ENCODE measurements at regions not wholly inside any gene's neighbourhood (a gene's known extent, or its start where the extent isn't known, plus 50 kb on each side); places are given as distances from the start of the nearest gene placed in this dataset.
A peak's percentile ranks its signal among the peaks of the same experiment; 100 is the strongest.

GRCh38 chr16:85524630-85525419, 88.3 kb upstream of the GSE1 start:
- Histone ChIP-seq H3K4me3 (ENCODE audit: low read depth in 1 of 5, low read length in 5 of 5) (peak overlapping the region in 2 of 5 donors; percentile 12 to 37), H3K27me3 (ENCODE audit: control insufficient read depth in 5 of 5, insufficient read depth in 4 of 5, low read length in 5 of 5) (no peaks in the 10 kb centered on the region), H3K36me3 (ENCODE audit: control insufficient read depth in 5 of 5, insufficient read depth in 5 of 5, low read length in 5 of 5) (no peaks in the 10 kb centered on the region), H3K9me3 (ENCODE audit: control insufficient read depth in 5 of 5, low read length in 5 of 5) (no peaks in the 10 kb centered on the region), H3K27ac (ENCODE audit: low read depth, low read length) (peak overlapping the region; percentile 67), H3K4me1 (ENCODE audit: control insufficient read depth in 5 of 5, insufficient read depth in 5 of 5, low read length in 5 of 5) (peaks cover 14 to 72% (median 54%) of the 10 kb centered on the region in 5 donors), H3K9ac (ENCODE audit: low read length in 5 of 5) (peak overlapping the region in 3 of 5 donors; percentile 22 to 53 (median 43))

- no peaks in the 10 kb centered on the region for H3K27me3 ChIP-seq (ENCODE audit: control insufficient read depth in 5 of 5, insufficient read depth in 4 of 5, low read length in 5 of 5)
- peak overlapping the region in 1 of 5 donors; percentile 23 for H3K9ac ChIP-seq (ENCODE audit: low read length in 5 of 5)
- H3K9me3 ChIP-seq (ENCODE audit: control insufficient read depth in 5 of 5, low read length in 5 of 5) = no peaks in the 10 kb centered on the region
- H3K4me3 ChIP-seq (ENCODE audit: low read depth in 1 of 5, low read length in 5 of 5) = no peak overlapping the region
- H3K27ac ChIP-seq (ENCODE audit: low read depth, low read length) = peak overlapping the region; percentile 67
- H3K36me3 ChIP-seq (ENCODE audit: control insufficient read depth in 5 of 5, insufficient read depth in 5 of 5, low read length in 5 of 5) = no peaks in the 10 kb centered on the region
- peaks cover 14 to 78% (median 62%) of the 10 kb centered on the region in 5 donors for H3K4me1 ChIP-seq (ENCODE audit: control insufficient read depth in 5 of 5, insufficient read depth in 5 of 5, low read length in 5 of 5)
Measured at GRCh38 chr16:85525420-85526184, 87.5 kb upstream of the GSE1 start.

- H3K4me3 ChIP-seq (ENCODE audit: low read depth in 1 of 5, low read length in 5 of 5) = no peak overlapping the region
Measured at GRCh38 chr16:85526185-85526974, 86.7 kb upstream of the GSE1 start.

GRCh38 chr16:85527042-85527766, 85.9 kb upstream of the GSE1 start:
- Histone ChIP-seq H3K9ac (ENCODE audit: low read length in 5 of 5) (peak overlapping the region in 1 of 5 donors; percentile 15), H3K9me3 (ENCODE audit: control insufficient read depth in 5 of 5, low read length in 5 of 5) (no peaks in the 10 kb centered on the region), H3K4me3 (ENCODE audit: low read depth in 1 of 5, low read length in 5 of 5) (no peak overlapping the region), H3K27ac (ENCODE audit: low read depth, low read length) (no peak overlapping the region), H3K4me1 (ENCODE audit: control insufficient read depth in 5 of 5, insufficient read depth in 5 of 5, low read length in 5 of 5) (peaks cover 15 to 84% (median 78%) of the 10 kb centered on the region in 5 donors), H3K27me3 (ENCODE audit: control insufficient read depth in 5 of 5, insufficient read depth in 4 of 5, low read length in 5 of 5) (no peaks in the 10 kb centered on the region), H3K36me3 (ENCODE audit: control insufficient read depth in 5 of 5, insufficient read depth in 5 of 5, low read length in 5 of 5) (no peaks in the 10 kb centered on the region)

More at GRCh38 chr16:85526185-85526974, 86.7 kb upstream of the GSE1 start:
- no peaks in the 10 kb centered on the region for H3K27me3 ChIP-seq (ENCODE audit: control insufficient read depth in 5 of 5, insufficient read depth in 4 of 5, low read length in 5 of 5)
- H3K27ac ChIP-seq (ENCODE audit: low read depth, low read length) = peak overlapping the region; percentile 67
- peak overlapping the region in 1 of 5 donors; percentile 15 for H3K9ac ChIP-seq (ENCODE audit: low read length in 5 of 5)
- H3K4me1 ChIP-seq (ENCODE audit: control insufficient read depth in 5 of 5, insufficient read depth in 5 of 5, low read length in 5 of 5) = peaks cover 15 to 86% (median 69%) of the 10 kb centered on the region in 5 donors
- no peaks in the 10 kb centered on the region for H3K9me3 ChIP-seq (ENCODE audit: control insufficient read depth in 5 of 5, low read length in 5 of 5)
- H3K36me3 ChIP-seq (ENCODE audit: control insufficient read depth in 5 of 5, insufficient read depth in 5 of 5, low read length in 5 of 5) = no peaks in the 10 kb centered on the region

GRCh38 chr16:85527767-85528297, 85.3 kb upstream of the GSE1 start:
- Histone ChIP-seq H3K27ac (ENCODE audit: low read depth, low read length) (no peak overlapping the region), H3K27me3 (ENCODE audit: control insufficient read depth in 5 of 5, insufficient read depth in 4 of 5, low read length in 5 of 5) (no peaks in the 10 kb centered on the region), H3K9me3 (ENCODE audit: control insufficient read depth in 5 of 5, low read length in 5 of 5) (no peaks in the 10 kb centered on the region), H3K9ac (ENCODE audit: low read length in 5 of 5) (peak overlapping the region in 1 of 5 donors; percentile 15), H3K36me3 (ENCODE audit: control insufficient read depth in 5 of 5, insufficient read depth in 5 of 5, low read length in 5 of 5) (peaks cover 0 to 3% (median 0%) of the 10 kb centered on the region in 5 donors), H3K4me3 (ENCODE audit: low read depth in 1 of 5, low read length in 5 of 5) (no peak overlapping the region), H3K4me1 (ENCODE audit: control insufficient read depth in 5 of 5, insufficient read depth in 5 of 5, low read length in 5 of 5) (peaks cover 13 to 81% (median 74%) of the 10 kb centered on the region in 5 donors)

GRCh38 chr16:85528528-85529387, 84.4 kb upstream of the GSE1 start:
- Histone ChIP-seq H3K36me3 (ENCODE audit: control insufficient read depth in 5 of 5, insufficient read depth in 5 of 5, low read length in 5 of 5) (peaks cover 0 to 3% (median 0%) of the 10 kb centered on the region in 5 donors), H3K27ac (ENCODE audit: low read depth, low read length) (no peak overlapping the region), H3K4me1 (ENCODE audit: control insufficient read depth in 5 of 5, insufficient read depth in 5 of 5, low read length in 5 of 5) (peaks cover 4 to 72% (median 64%) of the 10 kb centered on the region in 5 donors), H3K4me3 (ENCODE audit: low read depth in 1 of 5, low read length in 5 of 5) (no peak overlapping the region), H3K9me3 (ENCODE audit: control insufficient read depth in 5 of 5, low read length in 5 of 5) (no peaks in the 10 kb centered on the region), H3K9ac (ENCODE audit: low read length in 5 of 5) (no peak overlapping the region), H3K27me3 (ENCODE audit: control insufficient read depth in 5 of 5, insufficient read depth in 4 of 5, low read length in 5 of 5) (no peaks in the 10 kb centered on the region)

- H3K27me3 ChIP-seq (ENCODE audit: control insufficient read depth in 5 of 5, insufficient read depth in 4 of 5, low read length in 5 of 5) = no peaks in the 10 kb centered on the region
- H3K4me3 ChIP-seq (ENCODE audit: low read depth in 1 of 5, low read length in 5 of 5) = peak overlapping the region in 1 of 5 donors; percentile 9
- H3K9ac ChIP-seq (ENCODE audit: low read length in 5 of 5) = peak overlapping the region in 1 of 5 donors; percentile 56
- peaks cover 0 to 3% (median 0%) of the 10 kb centered on the region in 5 donors for H3K36me3 ChIP-seq (ENCODE audit: control insufficient read depth in 5 of 5, insufficient read depth in 5 of 5, low read length in 5 of 5)
- peaks cover 2 to 63% (median 57%) of the 10 kb centered on the region in 5 donors for H3K4me1 ChIP-seq (ENCODE audit: control insufficient read depth in 5 of 5, insufficient read depth in 5 of 5, low read length in 5 of 5)
- H3K27ac ChIP-seq (ENCODE audit: low read depth, low read length) = peak overlapping the region; percentile 60
- H3K9me3 ChIP-seq (ENCODE audit: control insufficient read depth in 5 of 5, low read length in 5 of 5) = no peaks in the 10 kb centered on the region
Measured at GRCh38 chr16:85529489-85530369, 83.4 kb upstream of the GSE1 start.

GRCh38 chr16:85530370-85530739, 82.8 kb upstream of the GSE1 start:
- Histone ChIP-seq H3K36me3 (ENCODE audit: control insufficient read depth in 5 of 5, insufficient read depth in 5 of 5, low read length in 5 of 5) (peaks cover 0 to 3% (median 0%) of the 10 kb centered on the region in 5 donors), H3K9me3 (ENCODE audit: control insufficient read depth in 5 of 5, low read length in 5 of 5) (no peaks in the 10 kb centered on the region), H3K9ac (ENCODE audit: low read length in 5 of 5) (no peak overlapping the region), H3K4me3 (ENCODE audit: low read depth in 1 of 5, low read length in 5 of 5) (no peak overlapping the region), H3K27me3 (ENCODE audit: control insufficient read depth in 5 of 5, insufficient read depth in 4 of 5, low read length in 5 of 5) (no peaks in the 10 kb centered on the region), H3K27ac (ENCODE audit: low read depth, low read length) (peak overlapping the region; percentile 37), H3K4me1 (ENCODE audit: control insufficient read depth in 5 of 5, insufficient read depth in 5 of 5, low read length in 5 of 5) (peaks cover 4 to 63% (median 58%) of the 10 kb centered on the region in 5 donors)

Measured in subcutaneous abdominal adipose tissue (tissue), 5 donors.